SU-DHL-6 (cell line): ENCODE measurements at regions not wholly inside any gene's neighbourhood (a gene's known extent, or its start where the extent isn't known, plus 50 kb on each side); places are given as distances from the start of the nearest gene placed in this dataset.

ENCODE experiments used
- H2AFZ ChIP-seq: fragments of 200-600 bp; sonication (generic); 2 replicates; pipeline ENCODE4 v1.6.1; 2014; ENCODE audit warnings: low read depth, mild to moderate bottlenecking, moderate library complexity, mixed read lengths, antibody characterized with exemption, low read length; ENCODE audit not compliant: severe bottlenecking
- H3F3A ChIP-seq: fragments of 200-600 bp; shearing (Covaris generic); 2 replicates; pipeline ENCODE4 v1.6.0; 2016; ENCODE audit warnings: antibody characterized with exemption, mild to moderate bottlenecking; ENCODE audit not compliant: insufficient read depth
- H3K27ac ChIP-seq: fragments of 200-600 bp; sonication (generic); 2 replicates; pipeline ENCODE4 v1.5.1; 2016; ENCODE audit warnings: low read depth, mild to moderate bottlenecking, low read length, moderate library complexity, mixed read lengths
- H3K27me3 ChIP-seq: fragments of 200-600 bp; sonication (generic), shearing (Covaris generic); 2 replicates; pipeline ENCODE4 v1.6.0; 2014; ENCODE audit warnings: mild to moderate bottlenecking, low read length
- H3K36me3 ChIP-seq: fragments of 200-600 bp; sonication (generic); 2 replicates; pipeline ENCODE4 v1.6.1; 2014; ENCODE audit warnings: mild to moderate bottlenecking, low read length, mixed read lengths
- H3K4me2 ChIP-seq: fragments of 300-600, 200-600 bp; shearing (Covaris generic), sonication (generic); 2 replicates; pipeline ENCODE4 v1.6.0; 2014; ENCODE audit warnings: low read length, low read depth, mild to moderate bottlenecking; ENCODE audit not compliant: poor library complexity, severe bottlenecking
- H3K4me3 ChIP-seq: fragments of 200-600 bp; sonication (generic); 2 replicates; pipeline ENCODE4 v1.5.1; 2014; ENCODE audit warnings: antibody characterized with exemption, low read length, mild to moderate bottlenecking, mixed read lengths; ENCODE audit not compliant: insufficient read depth, poor library complexity, severe bottlenecking
- H3K79me2 ChIP-seq: fragments of 200-600 bp; sonication (generic); 2 replicates; pipeline ENCODE4 v1.6.1; 2014; ENCODE audit warnings: mild to moderate bottlenecking, low read length, moderate library complexity; ENCODE audit not compliant: insufficient read depth
- H3K9ac ChIP-seq: fragments of 200-600 bp; sonication (generic); 2 replicates; pipeline ENCODE4 v1.7.0; 2014; ENCODE audit warnings: mild to moderate bottlenecking, low read length
- H3K9me2 ChIP-seq: fragments of 200-600 bp; sonication (generic); replicated peaks from 2 replicates; pipeline ENCODE4 v1.6.1; 2014; ENCODE audit warnings: low read length; ENCODE audit not compliant: insufficient read depth
- H3K9me3 ChIP-seq: fragments of 200-600 bp; sonication (generic); 2 replicates; pipeline ENCODE4 v1.6.1; 2014; ENCODE audit warnings: low read length, mixed read lengths; ENCODE audit not compliant: insufficient read depth
- H4K20me1 ChIP-seq: fragments of 200-600 bp; sonication (generic); 2 replicates; pipeline ENCODE4 v1.6.1; 2014; ENCODE audit warnings: low read depth, mild to moderate bottlenecking, antibody characterized with exemption, low read length, moderate library complexity, mixed read lengths
- EZH2phosphoT487 ChIP-seq: fragments of 200-600 bp; sonication (generic), shearing (Covaris generic); conservative IDR thresholded peaks from 2 replicates; pipeline ENCODE4 v1.6.1; 2018; ENCODE audit warnings: mild to moderate bottlenecking, antibody characterized with exemption, low read length, moderate library complexity, mixed read lengths
- TF ChIP-seq, protein P1 (sequence below): fragments of 200-600 bp; sonication (generic); IDR thresholded peaks from one replicate; pipeline ENCODE4 v1.5.1; 2017; ENCODE audit warnings: antibody characterized with exemption, mild to moderate bottlenecking, low read length, moderate library complexity; ENCODE audit not compliant: insufficient read depth, poor library complexity, severe bottlenecking

DNA sequence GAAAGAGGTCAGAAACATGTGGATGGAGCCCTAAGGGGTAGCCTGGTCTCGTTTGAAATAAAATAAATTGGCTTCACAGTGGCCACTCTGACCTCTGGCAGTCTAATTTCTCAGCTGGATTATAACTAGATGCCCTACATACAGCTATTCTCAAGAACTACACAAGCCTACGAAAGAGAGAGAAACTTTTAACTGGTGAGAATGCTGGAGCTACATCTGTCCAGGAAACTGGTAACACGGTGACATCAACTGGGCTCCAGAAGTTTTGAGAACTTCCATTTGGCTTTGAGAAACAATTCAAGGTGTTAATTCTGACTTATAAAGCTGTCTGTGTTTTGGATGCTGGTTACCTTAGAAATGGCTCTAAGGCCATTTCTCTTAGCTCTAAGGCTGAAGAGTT, 187.3 kb upstream of the TENT5A start:
- Histone ChIP-seq H3K9me3 (no peaks in the 10 kb centered on the region), H3K27ac (no peak overlapping the region), H3K4me2 (no peak overlapping the region), H3K4me3 (no peak overlapping the region), H2AFZ (no peak overlapping the region), H4K20me1 (no peaks in the 10 kb centered on the region), H3K79me2 (no peaks in the 10 kb centered on the region), H3K9ac (no peak overlapping the region), H3F3A (no peaks in the 10 kb centered on the region), H3K27me3 (no peaks in the 10 kb centered on the region), H3K9me2 (no peaks in the 10 kb centered on the region; the same call in 1 of the 2 replicates), H3K36me3 (no peaks in the 10 kb centered on the region)
- TF ChIP-seq EZH2phosphoT487: no peak
- TF ChIP-seq, protein P1, sequence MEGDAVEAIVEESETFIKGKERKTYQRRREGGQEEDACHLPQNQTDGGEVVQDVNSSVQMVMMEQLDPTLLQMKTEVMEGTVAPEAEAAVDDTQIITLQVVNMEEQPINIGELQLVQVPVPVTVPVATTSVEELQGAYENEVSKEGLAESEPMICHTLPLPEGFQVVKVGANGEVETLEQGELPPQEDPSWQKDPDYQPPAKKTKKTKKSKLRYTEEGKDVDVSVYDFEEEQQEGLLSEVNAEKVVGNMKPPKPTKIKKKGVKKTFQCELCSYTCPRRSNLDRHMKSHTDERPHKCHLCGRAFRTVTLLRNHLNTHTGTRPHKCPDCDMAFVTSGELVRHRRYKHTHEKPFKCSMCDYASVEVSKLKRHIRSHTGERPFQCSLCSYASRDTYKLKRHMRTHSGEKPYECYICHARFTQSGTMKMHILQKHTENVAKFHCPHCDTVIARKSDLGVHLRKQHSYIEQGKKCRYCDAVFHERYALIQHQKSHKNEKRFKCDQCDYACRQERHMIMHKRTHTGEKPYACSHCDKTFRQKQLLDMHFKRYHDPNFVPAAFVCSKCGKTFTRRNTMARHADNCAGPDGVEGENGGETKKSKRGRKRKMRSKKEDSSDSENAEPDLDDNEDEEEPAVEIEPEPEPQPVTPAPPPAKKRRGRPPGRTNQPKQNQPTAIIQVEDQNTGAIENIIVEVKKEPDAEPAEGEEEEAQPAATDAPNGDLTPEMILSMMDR: no peak

DNA sequence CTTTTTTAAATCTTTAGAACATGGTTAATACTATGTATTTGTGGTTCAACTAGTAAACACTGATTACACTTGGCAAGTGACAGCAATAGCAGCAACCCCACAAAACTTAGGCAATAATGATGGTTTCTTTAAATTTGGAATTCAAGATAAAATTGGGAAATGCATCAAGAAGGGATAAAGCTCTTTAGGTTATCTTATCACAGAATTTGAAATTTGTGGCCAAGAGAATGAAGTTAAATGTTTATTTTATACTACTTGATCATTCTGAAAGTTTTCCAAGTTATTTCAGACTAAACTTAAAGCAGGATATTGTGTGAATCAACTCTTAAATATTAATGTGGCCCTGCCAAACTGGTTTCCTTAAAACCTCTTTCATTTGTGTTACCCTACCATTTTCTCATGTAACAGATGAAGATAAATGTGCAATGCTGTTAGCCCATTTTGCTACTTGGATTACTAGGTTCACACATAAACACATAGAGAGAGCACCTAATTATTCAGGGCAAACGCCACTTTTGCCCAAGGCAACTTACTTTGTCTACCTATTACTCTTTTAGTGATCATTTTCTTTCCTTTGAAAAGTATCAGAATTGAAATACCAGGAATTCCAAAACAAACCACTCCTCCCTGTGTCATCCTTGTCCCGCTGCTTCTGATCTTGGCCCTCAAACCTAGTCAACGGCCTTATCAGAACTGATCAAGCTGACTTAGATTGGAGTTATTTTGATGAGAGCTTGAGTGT, 186.7 kb upstream of the TENT5A start:
- no peak overlapping the region for H3K9ac ChIP-seq
- no peak overlapping the region for H3K4me3 ChIP-seq
- H3K36me3 ChIP-seq: no peaks in the 10 kb centered on the region
- no peak overlapping the region for H3K4me2 ChIP-seq
- H3K27ac ChIP-seq: no peak overlapping the region
- no peaks in the 10 kb centered on the region; the same call in 1 of the 2 replicates for H3K9me2 ChIP-seq
- no peaks in the 10 kb centered on the region for H3K79me2 ChIP-seq
- H3F3A ChIP-seq: no peaks in the 10 kb centered on the region
- TF ChIP-seq, protein P1: no peak
- TF ChIP-seq EZH2phosphoT487: no peak
- H2AFZ ChIP-seq: no peak overlapping the region
- no peaks in the 10 kb centered on the region for H3K9me3 ChIP-seq
- no peaks in the 10 kb centered on the region for H3K27me3 ChIP-seq
- H4K20me1 ChIP-seq: no peaks in the 10 kb centered on the region

DNA sequence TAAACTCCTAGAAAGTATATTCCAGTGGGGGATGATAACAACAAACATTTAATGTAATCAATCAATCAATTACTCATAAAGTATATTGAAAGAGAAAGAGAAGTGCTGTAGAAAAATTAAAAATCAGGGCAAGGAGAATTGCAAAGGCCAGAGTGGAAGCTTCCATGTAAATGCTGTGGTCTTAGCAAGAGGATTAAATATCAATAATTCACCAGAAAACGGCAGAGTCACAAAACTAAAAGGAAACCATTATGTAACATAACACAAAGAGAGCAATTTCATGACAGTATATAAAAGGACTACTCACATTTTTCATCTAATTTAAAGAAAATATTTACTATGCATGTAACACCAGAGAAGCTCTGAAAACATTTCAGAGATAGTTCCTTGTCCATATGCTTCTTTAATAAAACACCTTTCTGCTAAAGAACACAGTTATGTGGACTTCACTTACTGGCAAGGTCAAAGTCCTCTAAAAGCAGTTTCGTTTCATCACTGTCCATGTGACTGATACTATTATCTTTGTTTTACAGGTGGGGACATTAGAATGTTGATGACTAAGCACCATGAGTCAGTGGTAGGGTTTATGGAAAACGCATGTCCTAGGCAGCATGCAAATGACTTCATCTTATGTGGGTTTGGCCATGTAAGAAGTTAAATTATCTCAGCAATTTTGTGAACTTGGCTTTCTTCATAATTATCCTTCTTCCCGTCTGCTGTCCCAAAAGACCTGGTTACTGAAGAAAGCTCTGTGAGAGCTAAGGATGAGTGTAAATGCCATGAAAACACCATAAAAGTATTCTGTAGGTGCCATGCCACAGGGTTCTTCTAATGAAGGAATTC, 185.8 kb upstream of the TENT5A start:
- Histone ChIP-seq H3K9ac (no peak overlapping the region), H3K4me3 (no peak overlapping the region), H3K27ac (no peak overlapping the region), H3K9me3 (no peaks in the 10 kb centered on the region), H2AFZ (no peak overlapping the region), H3K4me2 (no peak overlapping the region), H3F3A (no peaks in the 10 kb centered on the region), H4K20me1 (no peaks in the 10 kb centered on the region), H3K9me2 (no peaks in the 10 kb centered on the region; the same call in 1 of the 2 replicates), H3K27me3 (no peaks in the 10 kb centered on the region), H3K79me2 (no peaks in the 10 kb centered on the region), H3K36me3 (no peaks in the 10 kb centered on the region)
- TF ChIP-seq EZH2phosphoT487: no peak
- TF ChIP-seq, protein P1: no peak
